ENCODE measurements at regions not wholly inside any gene's neighbourhood (a gene's known extent, or its start where the extent isn't known, plus 50 kb on each side); places are given as distances from the start of the nearest gene placed in this dataset.

GRCh38 chr20:60459212-60459611, 501.0 kb downstream of the CDH26 start:
- TF ChIP-seq CTCF (conservative IDR thresholded peaks at IDR 0.05; ENCODE audit: low read depth, low read length) (no peak), POLR2A (IDR thresholded peaks at IDR 0.05; ENCODE audit: low read depth, low read length) (no peak), USF2 (IDR thresholded peaks at IDR 0.05; ENCODE audit: low read depth, low read length) (no peak), RFX5 (IDR thresholded peaks at IDR 0.05; ENCODE audit: low read depth, low read length) (no peak), MXI1 (IDR thresholded peaks at IDR 0.05; ENCODE audit: borderline replicate concordance, low read depth, low read length) (no peak), CEBPB (IDR thresholded peaks at IDR 0.05; ENCODE audit: low read depth, low read length) (no peak), MAFK (IDR thresholded peaks at IDR 0.05; ENCODE audit: low read depth, low read length) (no peak), CHD1 (IDR thresholded peaks at IDR 0.05; ENCODE audit: low read depth, low read length) (no peak), SMC3 (IDR thresholded peaks at IDR 0.05; ENCODE audit: low read depth, low read length) (no peak)
